ENCODE measurements at regions not wholly inside any gene's neighbourhood (a gene's known extent, or its start where the extent isn't known, plus 50 kb on each side); places are given as distances from the start of the nearest gene placed in this dataset.

GRCh38 chr1:14220811-14221210 is 377.7 kb upstream of the KAZN start (continued):
- no peak for TF ChIP-seq KDM6A (CRISPR knock-in tag; IDR thresholded peaks at IDR 0.05; ENCODE audit: low read depth)
- TF ChIP-seq ZSCAN5A (CRISPR knock-in tag; IDR thresholded peaks at IDR 0.05; ENCODE audit: borderline replicate concordance), result no peak
- TF ChIP-seq SIX4 (CRISPR knock-in tag; IDR thresholded peaks at IDR 0.05), result no peak
- TF ChIP-seq ZNF549 (CRISPR knock-in tag; IDR thresholded peaks at IDR 0.05), result no peak
- TF ChIP-seq CENPBD1 (CRISPR knock-in tag; IDR thresholded peaks at IDR 0.05; ENCODE audit: borderline replicate concordance, low read depth), result no peak
- TF ChIP-seq FOXK1 (CRISPR knock-in tag; IDR thresholded peaks at IDR 0.05; ENCODE audit: borderline replicate concordance, low read depth), result no peak

DNA sequence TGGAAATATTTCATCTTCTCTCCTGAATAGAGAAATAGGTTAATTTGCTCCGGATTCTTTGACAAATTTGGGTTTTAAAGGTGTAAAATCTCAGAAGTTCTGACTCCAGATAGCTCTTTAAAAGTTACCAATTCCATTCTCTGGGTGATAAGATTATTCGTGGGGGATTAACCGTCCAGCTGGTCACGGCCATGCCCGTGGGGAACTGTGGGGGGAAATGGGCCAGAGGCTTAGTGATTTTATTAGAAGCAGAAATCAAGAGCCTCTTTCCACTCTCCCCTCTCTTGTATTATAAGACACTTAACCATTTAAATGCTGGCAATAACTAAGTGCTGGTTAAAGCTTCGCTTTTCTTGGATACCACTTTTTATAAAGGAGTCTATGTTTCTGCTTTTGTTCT is 376.4 kb upstream of the KAZN start:
- peaks cover 60% of the 10 kb centered on the region for H3K9me3 ChIP-seq (ENCODE audit: low read length)
- H3K9ac ChIP-seq (ENCODE audit: insufficient read depth, low read depth, low read length), result no peak overlapping the region
- in situ Hi-C loops (cut with HindIII; ENCODE audit: extremely low pct_ligation_motif_present, low pct_unique_long_range_greater_than_20kb) (no loop called here), intact Hi-C loops (cut with micrococcal nuclease; ENCODE audit: unreplicated experiment) (no loop called here)
- ChIA-PET POLR2A (no interaction called here), CTCF (ENCODE audit: low intra/inter-chr PET ratio, low total read pairs) (no interaction called here)
- 8% methylated on average over 6 of the region's 6 CpGs for WGBS (ENCODE audit: low lambda C conversion rate)
- FAIRE-seq (no peak), ATAC-seq (no peak), DNase-seq (ENCODE audit: low spot score) (no peak)
- H3K4me2 ChIP-seq (ENCODE audit: low read depth, low read length), result no peak overlapping the region
- no TSS peak for BruUV-seq (replicated peaks)
- H4K20me1 ChIP-seq (ENCODE audit: insufficient read depth, low read length), result no peaks in the 10 kb centered on the region
- TF ChIP-seq KDM5B (CRISPR knock-in tag; IDR thresholded peaks at IDR 0.05; ENCODE audit: borderline replicate concordance), result no peak
- no peak for TF ChIP-seq ZNF260 (CRISPR knock-in tag; IDR thresholded peaks at IDR 0.05; ENCODE audit: borderline replicate concordance, low read depth)
- no peak for TF ChIP-seq POGZ (CRISPR knock-in tag; IDR thresholded peaks at IDR 0.05)
- TF ChIP-seq ZNF703 (CRISPR knock-in tag; IDR thresholded peaks at IDR 0.05; ENCODE audit: borderline replicate concordance), result no peak
- TF ChIP-seq SPEN (CRISPR knock-in tag; IDR thresholded peaks at IDR 0.05; ENCODE audit: low read depth), result no peak
- TF ChIP-seq HDAC2 (CRISPR knock-in tag; IDR thresholded peaks at IDR 0.05), result no peak
- TF ChIP-seq SMYD3 (CRISPR knock-in tag; IDR thresholded peaks at IDR 0.05), result no peak
- H3K27ac ChIP-seq (ENCODE audit: extremely low read length, insufficient read depth, low read length), result no peak overlapping the region
- H2AFZ ChIP-seq (ENCODE audit: low read length), result no peak overlapping the region
- no peaks in the 10 kb centered on the region for H3K4me1 ChIP-seq (ENCODE audit: insufficient read depth, low read length)
- H3K4me3 ChIP-seq (replicated peaks in 1 of 3; ENCODE audit: insufficient read depth in 1 of 3, low read depth in 2 of 3, low read length in 3 of 3), result no peak overlapping the region
- no peaks in the 10 kb centered on the region for H3K79me2 ChIP-seq (ENCODE audit: insufficient read depth, low read length)
- H3K36me3 ChIP-seq (replicated peaks in 1 of 2; ENCODE audit: control insufficient read depth in 1 of 2, insufficient read depth in 2 of 2, low read length in 2 of 2), result no peaks in the 10 kb centered on the region
- H3K27me3 ChIP-seq (ENCODE audit: control insufficient read depth in 1 of 2, insufficient read depth in 2 of 2, low read length in 2 of 2), result no peaks in the 10 kb centered on the region
